ENCODE measurements at regions not wholly inside any gene's neighbourhood (a gene's known extent, or its start where the extent isn't known, plus 50 kb on each side); places are given as distances from the start of the nearest gene placed in this dataset.

- TF ChIP-seq CTCF (IDR thresholded peaks at IDR 0.05; ENCODE audit: control extremely low read depth, extremely low read depth), result no peak
- H3K9me3 ChIP-seq (ENCODE audit: control insufficient read depth in 4 of 4, insufficient read depth in 3 of 4, low read length in 3 of 4), result no peaks in the 10 kb centered on the region
- 88 to 97% methylated on average over 1 of the region's 1 CpG for WGBS, 2 donors
- ATAC-seq (ENCODE audit: insufficient read depth, low FRiP score) (no peak), DNase-seq (no peak)
- no peaks in the 10 kb centered on the region for H3K36me3 ChIP-seq (ENCODE audit: control insufficient read depth in 4 of 4, insufficient read depth in 4 of 4, low read length in 4 of 4)
- no peak overlapping the region for H3K4me3 ChIP-seq
- H3K9ac ChIP-seq (ENCODE audit: insufficient read depth in 1 of 2, low read length in 2 of 2), result no peak overlapping the region
- no peaks in the 10 kb centered on the region for H3K4me1 ChIP-seq (ENCODE audit: control insufficient read depth in 5 of 5, insufficient read depth in 5 of 5, low read length in 5 of 5)
- no peaks in the 10 kb centered on the region for H3K27me3 ChIP-seq (ENCODE audit: control insufficient read depth in 3 of 3, insufficient read depth in 3 of 3, low read length in 2 of 3)
- H3K27ac ChIP-seq (ENCODE audit: low read depth in 1 of 2, low read length in 1 of 2), result no peak overlapping the region
These were observed 175.4 kb downstream of the ISL1 start for GRCh38 chr5:51558682-51559081.

GRCh38 chr5:51559339-51559738 is 176.1 kb downstream of the ISL1 start:
- H3K9me3 ChIP-seq (ENCODE audit: control insufficient read depth in 4 of 4, insufficient read depth in 3 of 4, low read length in 3 of 4), result no peaks in the 10 kb centered on the region
- no peaks in the 10 kb centered on the region for H3K36me3 ChIP-seq (ENCODE audit: control insufficient read depth in 4 of 4, insufficient read depth in 4 of 4, low read length in 4 of 4)
- ATAC-seq (ENCODE audit: insufficient read depth, low FRiP score) (no peak), DNase-seq (no peak)
- no peaks in the 10 kb centered on the region for H3K27me3 ChIP-seq (ENCODE audit: control insufficient read depth in 3 of 3, insufficient read depth in 3 of 3, low read length in 2 of 3)
- no peaks in the 10 kb centered on the region for H3K4me1 ChIP-seq (ENCODE audit: control insufficient read depth in 5 of 5, insufficient read depth in 5 of 5, low read length in 5 of 5)
- H3K27ac ChIP-seq (ENCODE audit: low read depth in 1 of 2, low read length in 1 of 2), result no peak overlapping the region
- TF ChIP-seq CTCF (IDR thresholded peaks at IDR 0.05; ENCODE audit: control extremely low read depth, extremely low read depth), result no peak
- 65 to 72% methylated on average over 2 of the region's 2 CpGs for WGBS, 2 donors
- no peak overlapping the region for H3K4me3 ChIP-seq
- H3K9ac ChIP-seq (ENCODE audit: insufficient read depth in 1 of 2, low read length in 2 of 2), result no peak overlapping the region

- no peaks in the 10 kb centered on the region for H3K27me3 ChIP-seq (ENCODE audit: control insufficient read depth in 3 of 3, insufficient read depth in 3 of 3, low read length in 2 of 3)
- ATAC-seq (ENCODE audit: insufficient read depth, low FRiP score) (no peak), DNase-seq (no peak)
- H3K9me3 ChIP-seq (ENCODE audit: control insufficient read depth in 4 of 4, insufficient read depth in 3 of 4, low read length in 3 of 4), result no peaks in the 10 kb centered on the region
- H3K4me3 ChIP-seq, result no peak overlapping the region
- no peaks in the 10 kb centered on the region for H3K4me1 ChIP-seq (ENCODE audit: control insufficient read depth in 5 of 5, insufficient read depth in 5 of 5, low read length in 5 of 5)
- no peak overlapping the region for H3K27ac ChIP-seq (ENCODE audit: low read depth in 1 of 2, low read length in 1 of 2)
- H3K36me3 ChIP-seq (ENCODE audit: control insufficient read depth in 4 of 4, insufficient read depth in 4 of 4, low read length in 4 of 4), result no peaks in the 10 kb centered on the region
- no peak for TF ChIP-seq CTCF (IDR thresholded peaks at IDR 0.05; ENCODE audit: control extremely low read depth, extremely low read depth)
- no peak overlapping the region for H3K9ac ChIP-seq (ENCODE audit: insufficient read depth in 1 of 2, low read length in 2 of 2)
- 67 to 73% methylated on average over 2 of the region's 2 CpGs for WGBS, 2 donors
These were observed 176.8 kb downstream of the ISL1 start for GRCh38 chr5:51559921-51560658.

GRCh38 chr5:51566953-51567352 is 183.7 kb downstream of the ISL1 start:
- Histone ChIP-seq H3K27ac (ENCODE audit: low read depth in 1 of 2, low read length in 1 of 2) (no peak overlapping the region), H3K27me3 (ENCODE audit: control insufficient read depth in 3 of 3, insufficient read depth in 3 of 3, low read length in 2 of 3) (no peaks in the 10 kb centered on the region), H3K4me3 (no peak overlapping the region), H3K36me3 (ENCODE audit: control insufficient read depth in 4 of 4, insufficient read depth in 4 of 4, low read length in 4 of 4) (no peaks in the 10 kb centered on the region), H3K9me3 (ENCODE audit: control insufficient read depth in 4 of 4, insufficient read depth in 3 of 4, low read length in 3 of 4) (no peaks in the 10 kb centered on the region), H3K4me1 (ENCODE audit: control insufficient read depth in 5 of 5, insufficient read depth in 5 of 5, low read length in 5 of 5) (no peaks in the 10 kb centered on the region), H3K9ac (ENCODE audit: insufficient read depth in 1 of 2, low read length in 2 of 2) (no peak overlapping the region)
- no peak for ATAC-seq (ENCODE audit: insufficient read depth, low FRiP score)
- no peak for TF ChIP-seq CTCF (IDR thresholded peaks at IDR 0.05; ENCODE audit: control extremely low read depth, extremely low read depth)
- no peak for DNase-seq
- 58 to 85% methylated on average over 1 of the region's 1 CpG for WGBS, 2 donors

Data from lung (tissue), 11 donors.